Amniotic epithelial cell (primary cell): ENCODE measurements at regions not wholly inside any gene's neighbourhood (a gene's known extent, or its start where the extent isn't known, plus 50 kb on each side); places are given as distances from the start of the nearest gene placed in this dataset.

Experiments used
- DNase-seq: peaks from one replicate; pipeline ENCODE4 v3.0.0-alpha.2; 2010; ENCODE audit warnings: low read depth

DNA sequence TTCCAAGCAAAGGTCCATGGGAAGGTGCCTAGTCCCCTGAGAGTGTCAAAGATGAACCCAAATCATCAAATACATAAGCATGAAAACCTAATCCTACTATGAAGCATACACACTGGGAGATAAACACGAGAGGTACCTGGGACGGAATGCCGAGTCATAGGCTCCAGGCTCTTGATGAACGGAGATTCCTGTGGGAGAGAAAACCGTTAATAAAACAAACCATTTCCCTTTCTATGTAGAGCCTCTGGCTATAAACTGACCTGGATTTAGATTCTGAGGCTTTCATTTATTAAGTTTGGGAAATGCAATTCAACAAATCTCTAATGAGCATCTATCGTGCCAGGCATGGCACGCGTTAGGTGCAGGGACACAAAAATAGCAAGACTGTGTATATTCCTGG, 206.4 kb upstream of the IL12B start:
- no peak for DNase-seq

GRCh38 chr5:159539678-159540077, 209.4 kb upstream of the IL12B start:
- DNase-seq = no peak

GRCh38 chr5:159543326-159543725, 213.0 kb upstream of the IL12B start:
- no peak for DNase-seq

DNA sequence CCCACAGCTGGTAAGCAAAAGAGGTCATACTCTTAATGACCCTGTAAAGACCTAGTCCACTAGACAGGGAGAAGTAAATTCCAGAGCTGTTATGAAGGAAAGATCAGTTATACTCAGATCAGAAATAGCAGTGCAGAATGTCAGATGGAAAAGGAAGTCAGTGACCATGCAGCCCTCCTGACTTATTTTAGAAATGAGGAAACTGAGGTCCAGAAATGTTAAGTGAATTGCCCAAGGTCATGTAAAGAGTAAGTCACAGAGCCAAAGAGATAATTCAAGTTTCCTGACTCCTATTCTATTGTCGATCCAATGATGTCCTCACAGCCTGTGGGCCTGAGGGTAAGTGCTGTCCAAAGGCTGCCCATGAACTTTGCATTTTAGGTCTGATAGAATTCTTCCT, 214.9 kb upstream of the IL12B start:
- DNase-seq = no peak

DNA sequence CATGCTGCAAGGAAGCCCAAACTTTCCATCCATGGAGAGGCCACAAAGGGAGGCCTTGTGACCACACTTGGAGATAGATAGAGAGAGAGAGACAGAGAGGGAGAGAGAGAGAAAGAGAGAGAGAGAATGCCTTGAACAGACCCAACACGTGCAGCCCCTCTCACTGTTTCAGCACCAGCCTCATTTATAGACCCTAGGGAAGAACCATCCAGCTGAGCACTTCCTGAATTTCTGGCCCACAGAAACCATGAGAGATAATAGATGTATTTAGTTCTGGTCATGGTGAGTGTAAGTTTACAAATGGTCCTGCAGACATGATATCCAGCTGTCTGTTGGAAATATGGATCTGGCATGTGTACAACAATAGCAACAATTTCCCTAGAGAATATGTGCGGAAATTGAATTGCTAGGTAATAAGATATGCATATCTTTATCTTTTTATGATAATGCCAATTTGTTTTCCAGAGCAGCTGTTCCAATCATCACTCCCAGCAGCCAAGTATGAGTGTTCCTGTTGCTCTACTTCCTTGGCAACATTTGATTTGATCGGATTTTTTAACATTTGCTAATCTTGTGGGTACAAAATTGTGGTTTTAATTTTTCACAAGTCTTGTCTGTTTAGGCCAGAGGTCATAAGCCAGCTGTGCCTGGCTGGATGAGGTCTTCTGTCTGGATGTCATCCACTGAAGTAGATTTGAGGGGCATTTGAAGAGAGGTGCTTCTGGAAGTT, 217.3 kb upstream of the IL12B start:
- DNase-seq = no peak

DNA sequence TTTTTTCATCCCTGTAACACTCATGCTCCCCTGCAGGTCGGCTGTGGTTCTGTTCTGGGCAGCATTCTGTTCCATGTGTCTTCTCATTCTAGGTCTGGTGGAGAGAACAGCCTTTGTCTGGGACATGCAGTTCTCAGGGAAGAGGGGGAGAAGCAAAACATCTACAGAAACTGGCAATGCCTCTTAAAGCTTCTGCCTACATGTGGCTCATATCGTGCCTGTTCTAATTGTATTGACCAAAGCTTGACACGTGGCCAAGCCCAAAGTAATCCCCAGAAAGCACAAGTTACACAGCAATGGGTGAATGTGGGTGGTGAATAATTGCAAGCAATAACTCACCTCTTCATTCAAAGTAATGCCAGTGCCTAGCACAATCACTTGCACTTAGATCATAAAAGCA, 218.2 kb upstream of the IL12B start:
- DNase-seq = no peak

- peak; percentile 17 for DNase-seq
These were observed 218.8 kb upstream of the IL12B start for GRCh38 chr5:159549046-159549445.

DNA sequence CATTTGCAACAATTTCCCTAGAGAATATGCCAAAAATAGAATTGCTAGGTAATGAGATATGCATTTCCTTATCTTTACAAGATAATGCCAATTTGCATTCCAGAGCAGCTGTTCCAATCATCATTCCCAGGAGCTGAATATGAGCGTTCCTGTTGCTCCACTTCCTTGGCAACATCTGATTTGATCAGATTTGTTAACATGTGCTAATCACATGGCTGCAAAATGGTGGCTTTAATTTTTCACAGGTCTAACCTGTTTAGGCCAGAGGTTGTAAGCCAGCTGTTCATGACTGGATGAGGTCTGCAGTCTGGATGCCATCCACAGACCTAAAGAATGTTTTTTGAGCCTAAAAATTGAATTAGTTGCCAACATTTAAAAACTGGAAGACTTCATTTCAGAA, 220.7 kb upstream of the IL12B start:
- DNase-seq = peak; percentile 18

DNA sequence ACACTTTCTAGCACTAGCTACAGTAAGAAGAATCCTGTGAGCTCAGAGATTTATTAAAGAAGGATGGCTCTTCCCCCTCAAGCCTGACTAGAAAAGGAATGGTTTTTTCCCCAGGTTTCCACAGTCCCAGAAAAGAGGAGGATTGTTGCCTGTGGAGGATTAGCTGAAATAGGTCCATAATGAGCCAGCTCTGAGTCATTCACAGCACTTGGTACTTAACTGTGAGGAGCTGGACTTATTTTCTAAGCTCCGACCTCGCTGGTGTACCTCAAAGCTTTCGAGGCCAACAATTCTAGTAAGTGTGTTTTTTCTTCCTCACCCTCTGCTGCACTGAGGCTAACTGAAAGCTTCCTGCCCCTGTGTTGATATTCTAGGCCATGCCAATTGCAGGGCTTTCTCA, 222.5 kb upstream of the IL12B start:
- DNase-seq = peak; percentile 76

- DNase-seq = no peak
These were observed 223.5 kb upstream of the IL12B start for GRCh38 chr5:159553792-159554191.

DNA sequence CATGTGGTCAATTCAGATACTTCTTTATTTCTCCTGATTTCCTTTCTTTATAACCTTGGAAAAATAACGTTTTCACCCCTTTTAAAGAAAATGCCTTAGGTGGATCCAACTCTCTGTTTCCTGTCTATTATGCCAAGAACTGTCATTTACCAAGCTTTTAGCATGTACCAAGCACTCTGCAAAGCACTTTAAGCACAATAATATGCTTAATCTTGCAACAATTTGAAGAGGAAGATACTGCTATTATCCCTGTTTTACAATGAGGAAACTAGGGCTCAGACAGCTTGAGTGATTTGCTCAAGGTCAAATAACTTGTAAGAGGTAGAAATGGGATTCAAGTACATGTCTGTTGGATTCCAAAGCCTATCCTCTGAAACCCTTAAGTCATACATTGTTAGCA, 224.8 kb upstream of the IL12B start:
- no peak for DNase-seq

GRCh38 chr5:159559337-159559736, 229.1 kb upstream of the IL12B start:
- DNase-seq = no peak

DNA sequence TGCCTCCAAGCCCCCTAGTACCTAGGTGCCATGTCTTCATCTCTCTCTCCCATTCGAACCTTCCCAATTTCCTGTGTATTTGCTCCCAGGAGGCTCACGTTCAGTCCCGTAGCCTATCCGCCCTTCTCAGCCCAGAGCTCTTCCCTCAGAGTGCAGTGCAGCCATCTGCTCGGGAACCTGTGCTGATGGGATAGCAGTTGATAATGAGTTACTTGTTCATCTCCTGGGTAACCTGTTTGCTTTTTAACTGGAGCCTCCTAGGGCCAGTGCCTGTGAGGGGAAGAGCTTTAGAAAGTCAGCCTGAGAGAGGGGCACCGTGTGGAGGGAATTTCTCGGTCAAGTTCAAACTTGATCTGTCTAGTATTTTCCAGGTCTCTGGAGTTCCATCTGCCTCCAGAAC, 229.8 kb upstream of the IL12B start:
- DNase-seq = no peak

GRCh38 chr5:159564031-159564430, 233.7 kb upstream of the IL12B start:
- no peak for DNase-seq

DNA sequence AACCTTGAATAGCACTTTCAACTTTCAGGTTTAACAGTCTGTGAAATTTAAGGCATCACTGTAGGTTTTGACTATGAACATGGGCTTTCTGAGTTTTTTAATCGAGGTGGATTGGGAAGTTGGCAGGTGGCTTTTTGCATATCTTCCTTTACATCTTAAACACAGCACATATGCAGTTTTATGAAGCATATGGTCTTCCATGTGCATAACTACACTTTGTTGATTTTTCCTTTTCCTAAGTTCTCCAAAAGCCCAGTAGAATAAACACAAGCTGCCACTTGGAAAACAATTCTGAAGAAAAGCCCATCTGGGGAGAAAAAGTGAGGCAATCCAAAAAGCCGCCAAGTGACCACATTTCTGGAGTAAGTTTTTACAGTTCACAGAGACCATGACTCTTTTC, 236.5 kb upstream of the IL12B start:
- no peak for DNase-seq

DNA sequence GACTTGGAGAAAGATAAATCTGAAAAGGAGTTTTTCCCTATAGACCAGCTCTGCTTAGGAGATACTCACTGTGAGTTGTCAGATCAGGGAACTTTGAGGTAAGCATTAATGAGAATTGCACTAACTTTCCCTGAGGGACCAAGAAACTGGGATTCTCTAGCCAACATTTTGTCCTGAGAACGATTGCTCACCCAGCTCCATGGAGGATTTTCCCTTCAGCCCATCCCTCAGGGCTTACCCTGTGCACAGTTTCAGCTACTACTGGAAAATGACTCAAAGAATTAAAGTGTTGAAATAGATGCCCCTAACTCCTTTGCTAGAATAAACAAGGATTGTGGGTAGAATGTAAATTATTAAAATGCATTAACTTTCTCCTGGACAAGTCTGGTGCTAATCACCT, 237.2 kb upstream of the IL12B start:
- no peak for DNase-seq

GRCh38 chr5:159571501-159572244, 241.4 kb upstream of the IL12B start:
- no peak for DNase-seq

DNA sequence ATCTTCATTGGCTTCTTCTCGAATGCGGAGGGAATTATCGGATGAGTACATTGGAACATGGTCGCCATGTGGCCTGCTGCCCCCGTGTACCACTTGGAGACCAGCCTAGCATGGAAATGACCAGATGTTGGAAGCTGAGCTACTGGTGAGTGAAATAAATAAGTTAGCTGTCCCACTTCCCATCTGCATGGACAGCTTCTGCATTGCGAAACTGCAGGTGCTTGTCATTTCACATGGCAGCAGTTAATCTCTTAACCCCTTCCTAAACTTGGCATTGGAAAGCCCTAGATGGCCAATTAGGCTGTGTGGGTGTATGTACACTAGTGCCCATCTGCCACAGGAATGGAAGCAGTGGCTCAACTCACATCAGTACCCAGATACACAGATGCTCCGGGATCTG, 246.6 kb upstream of the IL12B start:
- no peak for DNase-seq

DNA sequence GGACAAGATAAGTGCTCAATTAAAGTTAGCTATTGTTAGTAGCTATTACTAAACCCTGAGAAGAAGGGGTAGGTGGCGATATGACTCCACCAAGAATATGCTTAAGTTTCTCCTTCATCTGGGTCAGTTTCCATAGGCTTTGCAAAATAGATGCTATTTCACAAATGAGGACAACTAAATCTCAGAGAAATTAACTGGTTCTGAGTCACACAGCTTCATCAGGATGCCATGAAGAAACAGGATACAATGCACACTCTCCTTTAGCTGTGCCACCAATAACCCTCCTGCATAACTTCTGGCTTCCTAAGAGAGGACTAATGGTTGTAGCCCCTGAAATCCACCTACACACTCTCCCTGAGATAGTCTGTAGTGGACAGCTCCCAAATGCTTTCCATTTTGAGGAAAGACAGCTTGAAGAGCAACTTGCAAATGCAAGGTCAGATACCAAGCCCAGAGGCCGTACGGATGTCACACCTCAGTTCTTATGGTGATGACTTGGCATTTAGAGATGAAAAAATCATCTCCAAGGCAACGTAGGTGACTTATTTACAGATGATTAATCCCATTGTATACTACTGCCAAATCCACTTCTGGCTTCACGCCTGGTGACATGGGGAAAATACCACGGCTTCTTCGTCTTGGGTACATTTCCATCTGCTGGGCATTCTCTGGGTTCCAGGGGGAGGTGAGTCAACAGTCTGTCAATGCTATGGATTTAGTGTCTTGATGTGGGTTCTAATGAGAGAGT, 251.4 kb upstream of the IL12B start:
- peak; percentile 52 for DNase-seq

- DNase-seq = no peak
These were observed 252.7 kb upstream of the IL12B start for GRCh38 chr5:159582756-159583541.

GRCh38 chr5:159586921-159587320, 256.6 kb upstream of the IL12B start:
- DNase-seq = no peak

DNA sequence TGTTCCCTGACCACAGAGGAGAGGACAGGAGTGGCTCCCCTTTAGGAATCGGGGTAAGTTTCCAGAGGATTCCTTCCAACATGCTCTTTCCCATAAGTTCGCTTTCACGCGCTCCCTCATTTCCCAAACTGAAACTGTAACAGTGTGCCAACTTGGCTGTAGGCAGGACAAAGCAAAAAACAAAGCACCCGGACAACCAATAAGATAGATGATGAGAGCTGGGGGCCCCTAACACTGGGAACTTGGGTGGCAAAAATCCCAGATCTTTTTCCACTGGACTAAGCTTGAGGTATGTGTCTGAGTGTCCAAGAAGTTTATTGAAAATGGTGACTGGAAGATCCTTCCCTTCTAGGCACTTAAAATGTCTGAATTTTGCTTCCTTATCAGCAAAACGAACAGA, 258.7 kb upstream of the IL12B start:
- DNase-seq = no peak
